GM23338 (cell line): ENCODE measurements at regions not wholly inside any gene's neighbourhood (a gene's known extent, or its start where the extent isn't known, plus 50 kb on each side); places are given as distances from the start of the nearest gene placed in this dataset.

Experiments
- ATAC-seq: fragments of 200-7000 bp; cut with Tn5 transposase; 3 replicates; pipeline ENCODE4 v1.9.1; 2020
- DNase-seq: peaks from one replicate; pipeline ENCODE4 v3.0.0-alpha.2; 2015; ENCODE audit warnings: low spot score
- H2AFZ ChIP-seq: fragments of 200-600 bp; sonication (generic); 2 replicates; pipeline ENCODE4 v1.8.0; 2016; ENCODE audit warnings: antibody characterized with exemption, mild to moderate bottlenecking, moderate library complexity
- H3F3A ChIP-seq: fragments of 200-600 bp; sonication (generic); replicated peaks from 2 replicates; pipeline ENCODE4 v1.8.0; 2017; ENCODE audit warnings: antibody characterized with exemption, mixed run types, low read depth
- H3K27ac ChIP-seq: fragments of 200-600 bp; sonication (generic); 2 replicates; pipeline ENCODE4 v1.6.1; 2016; ENCODE audit warnings: low read depth
- H3K27me3 ChIP-seq: fragments of 200-600 bp; sonication (generic); 2 replicates; pipeline ENCODE4 v1.8.0; 2016; ENCODE audit warnings: mild to moderate bottlenecking, mixed run types, moderate library complexity; ENCODE audit not compliant: insufficient read depth
- H3K36me3 ChIP-seq: fragments of 200-600 bp; sonication (generic); 2 replicates; pipeline ENCODE4 v1.8.0; 2016; ENCODE audit warnings: mild to moderate bottlenecking; ENCODE audit not compliant: insufficient read depth
- H3K4me1 ChIP-seq: fragments of 200-600 bp; sonication (generic); 2 replicates; pipeline ENCODE4 v1.8.0; 2016; ENCODE audit warnings: mild to moderate bottlenecking, moderate library complexity; ENCODE audit not compliant: insufficient read depth
- H3K4me2 ChIP-seq: fragments of 200-600 bp; sonication (generic); 2 replicates; pipeline ENCODE4 v1.7.1; 2017; ENCODE audit warnings: mixed run types
- H3K4me3 ChIP-seq: fragments of 200-600 bp; sonication (generic); 2 replicates; pipeline ENCODE4 v1.6.1; 2016; ENCODE audit warnings: mixed run types
- H3K79me2 ChIP-seq: fragments of 200-600 bp; sonication (generic); replicated peaks from 2 replicates; pipeline ENCODE4 v1.8.0; 2017; ENCODE audit warnings: mild to moderate bottlenecking; ENCODE audit not compliant: insufficient read depth
- H3K9me2 ChIP-seq: fragments of 200-600 bp; sonication (generic); 2 replicates; pipeline ENCODE4 v1.8.0; 2017; ENCODE audit not compliant: insufficient read depth
- H4K20me1 ChIP-seq: fragments of 200-600 bp; sonication (generic); replicated peaks from 2 replicates; pipeline ENCODE4 v1.8.0; 2017; ENCODE audit warnings: mild to moderate bottlenecking; ENCODE audit not compliant: insufficient read depth
- H3K27ac Mint-ChIP-seq: 2 replicates; pipeline ENCODE4 v1.8.0; 2020; ENCODE audit warnings: inconsistent platforms, mild to moderate bottlenecking, moderate library complexity, mixed read lengths
- H3K27me3 Mint-ChIP-seq: 3 replicates; pipeline ENCODE4 v1.8.0; 2022; ENCODE audit warnings: low read depth, mild to moderate bottlenecking, moderate library complexity, mixed read lengths, inconsistent platforms; ENCODE audit not compliant: insufficient read depth, poor library complexity
- H3K36me3 Mint-ChIP-seq: 3 replicates; pipeline ENCODE4 v1.8.0; 2021; ENCODE audit warnings: low read depth, mild to moderate bottlenecking, inconsistent platforms, moderate library complexity, mixed read lengths
- H3K4me1 Mint-ChIP-seq: 3 replicates; pipeline ENCODE4 v1.8.0; 2020; ENCODE audit warnings: mild to moderate bottlenecking, inconsistent platforms, mixed read lengths
- H3K4me3 Mint-ChIP-seq: 3 replicates; pipeline ENCODE4 v1.8.0; 2021; ENCODE audit warnings: moderate library complexity, mild to moderate bottlenecking, inconsistent platforms, mixed read lengths
- H3K9me3 Mint-ChIP-seq: 3 replicates; pipeline ENCODE4 v1.8.0; 2020; ENCODE audit warnings: moderate library complexity, mild to moderate bottlenecking, inconsistent platforms, mixed read lengths
- EZH2 ChIP-seq: fragments of 200-600 bp; sonication (generic); IDR thresholded peaks from one replicate; pipeline ENCODE4 v1.8.0; 2017; ENCODE audit warnings: antibody characterized with exemption, mild to moderate bottlenecking, low read depth; ENCODE audit not compliant: unreplicated experiment
- EZH2phosphoT487 ChIP-seq: fragments of 200-600 bp; sonication (generic); IDR thresholded peaks from one replicate; pipeline ENCODE4 v1.8.1; 2018; ENCODE audit warnings: antibody characterized with exemption; ENCODE audit not compliant: unreplicated experiment
- JUNB ChIP-seq: IDR thresholded peaks from one replicate; pipeline ENCODE4 v1.6.1; 2016; ENCODE audit warnings: antibody characterized with exemption; ENCODE audit not compliant: unreplicated experiment
- NANOG ChIP-seq: IDR thresholded peaks from 2 replicates; pipeline ENCODE4 v1.6.1; 2016; ENCODE audit warnings: antibody characterized with exemption, borderline replicate concordance
- STAT1 ChIP-seq: IDR thresholded peaks from one replicate; pipeline ENCODE4 v1.6.1; 2016; ENCODE audit warnings: antibody characterized with exemption; ENCODE audit not compliant: unreplicated experiment
- ZNF331 ChIP-seq: fragments of 250-450 bp; sonication (Bioruptor Pico); IDR thresholded peaks from 2 replicates; pipeline ENCODE4 v1.5.0; 2020; ENCODE audit warnings: low read depth, mild to moderate bottlenecking, moderate library complexity
- TF ChIP-seq, protein P1 (sequence below): fragments of 250-450 bp; sonication (Bioruptor Pico); IDR thresholded peaks from 2 replicates; pipeline ENCODE4 v1.5.0; 2020; ENCODE audit warnings: mild to moderate bottlenecking, moderate library complexity
- TF ChIP-seq, protein P2 (sequence below): IDR thresholded peaks from 2 replicates; pipeline ENCODE4 v1.6.1; 2016; ENCODE audit warnings: antibody characterized with exemption

DNA sequence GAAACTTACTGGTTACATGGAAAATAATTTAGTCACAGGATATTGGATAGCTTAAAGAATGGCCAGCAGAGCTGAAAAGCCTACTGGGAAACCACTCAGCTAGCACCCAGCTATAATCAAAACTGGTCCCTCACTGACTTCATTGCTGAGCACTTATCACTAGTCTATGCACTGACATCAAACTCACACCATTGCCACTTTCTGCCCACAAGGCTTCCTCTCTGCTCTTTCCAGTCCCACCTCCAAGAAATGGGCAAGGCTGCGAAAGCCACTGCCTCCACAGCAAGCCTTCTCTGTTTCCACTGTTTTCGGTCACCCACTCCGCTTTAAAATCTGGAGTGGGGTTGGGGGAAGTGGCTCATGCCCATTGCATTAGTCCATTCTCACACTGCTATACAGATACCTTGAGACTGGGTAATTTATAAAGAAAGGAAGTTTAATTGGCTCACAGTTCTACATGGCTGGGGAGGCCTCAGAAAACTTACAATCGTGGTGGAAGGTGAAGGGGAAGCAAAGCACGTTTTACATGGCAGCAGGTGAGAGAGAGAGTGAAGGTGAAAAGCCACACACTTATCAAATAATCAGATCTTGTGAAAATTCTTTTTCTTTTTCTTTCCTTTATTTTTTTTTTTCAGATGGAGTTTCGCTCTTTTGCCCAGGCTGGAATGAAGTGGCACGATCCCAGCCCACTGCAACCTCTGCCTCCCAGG, 77.0 kb upstream of the CERS6 start (continued):
- TF ChIP-seq, protein P1, sequence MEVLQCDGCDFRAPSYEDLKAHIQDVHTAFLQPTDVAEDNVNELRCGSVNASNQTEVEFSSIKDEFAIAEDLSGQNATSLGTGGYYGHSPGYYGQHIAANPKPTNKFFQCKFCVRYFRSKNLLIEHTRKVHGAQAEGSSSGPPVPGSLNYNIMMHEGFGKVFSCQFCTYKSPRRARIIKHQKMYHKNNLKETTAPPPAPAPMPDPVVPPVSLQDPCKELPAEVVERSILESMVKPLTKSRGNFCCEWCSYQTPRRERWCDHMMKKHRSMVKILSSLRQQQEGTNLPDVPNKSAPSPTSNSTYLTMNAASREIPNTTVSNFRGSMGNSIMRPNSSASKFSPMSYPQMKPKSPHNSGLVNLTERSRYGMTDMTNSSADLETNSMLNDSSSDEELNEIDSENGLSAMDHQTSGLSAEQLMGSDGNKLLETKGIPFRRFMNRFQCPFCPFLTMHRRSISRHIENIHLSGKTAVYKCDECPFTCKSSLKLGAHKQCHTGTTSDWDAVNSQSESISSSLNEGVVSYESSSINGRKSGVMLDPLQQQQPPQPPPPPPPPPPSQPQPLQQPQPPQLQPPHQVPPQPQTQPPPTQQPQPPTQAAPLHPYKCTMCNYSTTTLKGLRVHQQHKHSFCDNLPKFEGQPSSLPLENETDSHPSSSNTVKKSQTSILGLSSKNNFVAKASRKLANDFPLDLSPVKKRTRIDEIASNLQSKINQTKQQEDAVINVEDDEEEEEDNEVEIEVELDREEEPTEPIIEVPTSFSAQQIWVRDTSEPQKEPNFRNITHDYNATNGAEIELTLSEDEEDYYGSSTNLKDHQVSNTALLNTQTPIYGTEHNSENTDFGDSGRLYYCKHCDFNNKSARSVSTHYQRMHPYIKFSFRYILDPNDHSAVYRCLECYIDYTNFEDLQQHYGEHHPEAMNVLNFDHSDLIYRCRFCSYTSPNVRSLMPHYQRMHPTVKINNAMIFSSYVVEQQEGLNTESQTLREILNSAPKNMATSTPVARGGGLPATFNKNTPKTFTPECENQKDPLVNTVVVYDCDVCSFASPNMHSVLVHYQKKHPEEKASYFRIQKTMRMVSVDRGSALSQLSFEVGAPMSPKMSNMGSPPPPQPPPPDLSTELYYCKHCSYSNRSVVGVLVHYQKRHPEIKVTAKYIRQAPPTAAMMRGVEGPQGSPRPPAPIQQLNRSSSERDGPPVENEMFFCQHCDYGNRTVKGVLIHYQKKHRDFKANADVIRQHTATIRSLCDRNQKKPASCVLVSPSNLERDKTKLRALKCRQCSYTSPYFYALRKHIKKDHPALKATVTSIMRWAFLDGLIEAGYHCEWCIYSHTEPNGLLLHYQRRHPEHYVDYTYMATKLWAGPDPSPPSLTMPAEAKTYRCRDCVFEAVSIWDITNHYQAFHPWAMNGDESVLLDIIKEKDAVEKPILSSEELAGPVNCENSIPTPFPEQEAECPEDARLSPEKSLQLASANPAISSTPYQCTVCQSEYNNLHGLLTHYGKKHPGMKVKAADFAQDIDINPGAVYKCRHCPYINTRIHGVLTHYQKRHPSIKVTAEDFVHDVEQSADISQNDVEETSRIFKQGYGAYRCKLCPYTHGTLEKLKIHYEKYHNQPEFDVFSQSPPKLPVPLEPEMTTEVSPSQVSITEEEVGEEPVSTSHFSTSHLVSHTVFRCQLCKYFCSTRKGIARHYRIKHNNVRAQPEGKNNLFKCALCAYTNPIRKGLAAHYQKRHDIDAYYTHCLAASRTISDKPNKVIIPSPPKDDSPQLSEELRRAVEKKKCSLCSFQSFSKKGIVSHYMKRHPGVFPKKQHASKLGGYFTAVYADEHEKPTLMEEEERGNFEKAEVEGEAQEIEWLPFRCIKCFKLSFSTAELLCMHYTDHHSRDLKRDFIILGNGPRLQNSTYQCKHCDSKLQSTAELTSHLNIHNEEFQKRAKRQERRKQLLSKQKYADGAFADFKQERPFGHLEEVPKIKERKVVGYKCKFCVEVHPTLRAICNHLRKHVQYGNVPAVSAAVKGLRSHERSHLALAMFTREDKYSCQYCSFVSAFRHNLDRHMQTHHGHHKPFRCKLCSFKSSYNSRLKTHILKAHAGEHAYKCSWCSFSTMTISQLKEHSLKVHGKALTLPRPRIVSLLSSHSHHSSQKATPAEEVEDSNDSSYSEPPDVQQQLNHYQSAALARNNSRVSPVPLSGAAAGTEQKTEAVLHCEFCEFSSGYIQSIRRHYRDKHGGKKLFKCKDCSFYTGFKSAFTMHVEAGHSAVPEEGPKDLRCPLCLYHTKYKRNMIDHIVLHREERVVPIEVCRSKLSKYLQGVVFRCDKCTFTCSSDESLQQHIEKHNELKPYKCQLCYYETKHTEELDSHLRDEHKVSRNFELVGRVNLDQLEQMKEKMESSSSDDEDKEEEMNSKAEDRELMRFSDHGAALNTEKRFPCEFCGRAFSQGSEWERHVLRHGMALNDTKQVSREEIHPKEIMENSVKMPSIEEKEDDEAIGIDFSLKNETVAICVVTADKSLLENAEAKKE (CRISPR knock-in tag): no peak
- TF ChIP-seq NANOG (no peak), EZH2 (no peak)

DNA sequence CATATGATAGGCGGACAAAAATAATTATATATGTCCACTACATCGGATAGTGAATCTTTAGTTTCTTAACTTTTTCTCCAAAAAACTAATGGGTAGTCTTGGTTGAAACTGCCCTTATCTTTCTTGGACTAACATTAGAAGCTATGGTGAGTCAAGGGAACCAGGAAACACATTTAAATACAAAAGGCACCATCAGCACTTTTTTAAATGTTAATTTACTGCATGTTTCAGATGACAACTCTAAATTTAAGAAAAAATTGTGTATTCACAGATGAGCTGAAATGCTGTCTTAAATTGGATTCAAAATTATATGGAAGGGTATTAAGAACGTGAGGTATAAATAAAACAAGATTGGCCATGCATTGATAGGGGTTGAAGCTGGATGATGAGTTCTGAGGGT, 75.6 kb upstream of the CERS6 start:
- Mint-ChIP-seq H3K4me3 (no peak overlapping the region), H3K9me3 (peaks cover 17% of the 10 kb centered on the region), H3K27me3 (no peaks in the 10 kb centered on the region), H3K27ac (no peak overlapping the region), H3K36me3 (peaks cover under 1% of the 10 kb centered on the region; the same call in 2 of the 3 replicates), H3K4me1 (peaks cover 9% of the 10 kb centered on the region; the same call in 2 of the 3 replicates)
- Histone ChIP-seq H4K20me1 (no peaks in the 10 kb centered on the region), H3K79me2 (no peaks in the 10 kb centered on the region), H3K27me3 (no peaks in the 10 kb centered on the region), H3F3A (no peaks in the 10 kb centered on the region), H3K4me2 (no peak overlapping the region), H2AFZ (no peak overlapping the region), H3K9me2 (no peaks in the 10 kb centered on the region), H3K36me3 (no peaks in the 10 kb centered on the region), H3K4me1 (peaks cover 7% of the 10 kb centered on the region; the same call in 1 of the 2 replicates), H3K27ac (no peak overlapping the region), H3K4me3 (no peak overlapping the region)
- DNase-seq: no peak
- ATAC-seq: no peak
- TF ChIP-seq EZH2phosphoT487 (no peak), STAT1 (no peak), ZNF331 (CRISPR knock-in tag) (no peak), NANOG (no peak), JUNB (no peak)
- TF ChIP-seq, protein P1 (CRISPR knock-in tag): no peak
- TF ChIP-seq, protein P2, sequence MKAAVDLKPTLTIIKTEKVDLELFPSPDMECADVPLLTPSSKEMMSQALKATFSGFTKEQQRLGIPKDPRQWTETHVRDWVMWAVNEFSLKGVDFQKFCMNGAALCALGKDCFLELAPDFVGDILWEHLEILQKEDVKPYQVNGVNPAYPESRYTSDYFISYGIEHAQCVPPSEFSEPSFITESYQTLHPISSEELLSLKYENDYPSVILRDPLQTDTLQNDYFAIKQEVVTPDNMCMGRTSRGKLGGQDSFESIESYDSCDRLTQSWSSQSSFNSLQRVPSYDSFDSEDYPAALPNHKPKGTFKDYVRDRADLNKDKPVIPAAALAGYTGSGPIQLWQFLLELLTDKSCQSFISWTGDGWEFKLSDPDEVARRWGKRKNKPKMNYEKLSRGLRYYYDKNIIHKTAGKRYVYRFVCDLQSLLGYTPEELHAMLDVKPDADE: no peak
